ENCODE measurements at regions not wholly inside any gene's neighbourhood (a gene's known extent, or its start where the extent isn't known, plus 50 kb on each side); places are given as distances from the start of the nearest gene placed in this dataset.

DNA sequence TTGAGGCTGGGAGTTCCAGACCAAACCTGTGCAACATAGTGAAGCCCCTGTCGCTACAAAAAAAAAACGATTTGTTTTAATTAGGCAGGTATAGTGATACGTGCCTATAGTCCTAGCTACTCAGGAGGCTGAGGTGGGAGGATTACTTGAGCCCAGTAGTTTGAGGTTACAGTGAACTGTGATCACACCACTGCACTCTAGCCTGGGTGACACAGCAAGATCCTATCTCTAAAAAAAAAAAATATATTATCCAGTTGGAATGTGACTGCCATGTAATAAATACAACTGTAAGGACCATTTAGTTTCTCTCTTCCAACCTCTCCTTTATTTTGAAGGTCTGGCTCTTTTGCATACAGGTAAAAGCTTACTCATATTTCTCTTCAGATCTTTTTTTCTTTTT, 571.5 kb downstream of the UTRN start:
- H3K4me3 ChIP-seq, result no peak overlapping the region
- H3K4me1 ChIP-seq (replicated peaks), result no peaks in the 10 kb centered on the region
- H3K27ac ChIP-seq, result no peak overlapping the region
- DNase-seq (ENCODE audit: low read depth in 1 of 2, low spot score in 2 of 2), result no peak
- H3K27me3 ChIP-seq (replicated peaks), result no peaks in the 10 kb centered on the region
- no peaks in the 10 kb centered on the region for H3K9me3 ChIP-seq (replicated peaks)
- 0 out of 2 replicates have a peak, but pooled peaks cover 4% of the 10 kb centered on the region for H3K36me3 ChIP-seq

DNA sequence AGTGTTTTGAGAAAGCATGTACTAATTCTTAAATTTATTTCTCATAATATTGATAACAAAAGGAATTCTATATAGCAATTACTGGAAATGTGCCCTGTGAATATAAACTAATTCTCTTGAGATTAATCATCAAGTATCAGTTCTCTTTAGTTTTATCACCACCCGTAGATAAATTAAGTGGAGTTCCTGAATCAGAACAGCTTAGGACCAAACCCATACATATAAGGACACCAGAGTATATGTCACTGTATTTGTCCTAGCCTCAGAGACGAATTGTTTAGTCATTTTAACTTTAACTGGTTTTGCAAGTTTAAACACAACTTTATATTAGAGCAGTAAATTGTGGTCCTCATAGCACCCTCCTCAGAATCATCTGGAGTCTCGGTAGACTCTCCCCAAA, 572.0 kb downstream of the UTRN start:
- H3K27me3 ChIP-seq (replicated peaks), result no peaks in the 10 kb centered on the region
- no peak overlapping the region for H3K27ac ChIP-seq
- H3K9me3 ChIP-seq (replicated peaks), result no peaks in the 10 kb centered on the region
- no peaks in the 10 kb centered on the region for H3K4me1 ChIP-seq (replicated peaks)
- no peak overlapping the region for H3K4me3 ChIP-seq
- 0 out of 2 replicates have a peak, but pooled peaks cover 4% of the 10 kb centered on the region for H3K36me3 ChIP-seq
- DNase-seq (ENCODE audit: low read depth in 1 of 2, low spot score in 2 of 2), result no peak

DNA sequence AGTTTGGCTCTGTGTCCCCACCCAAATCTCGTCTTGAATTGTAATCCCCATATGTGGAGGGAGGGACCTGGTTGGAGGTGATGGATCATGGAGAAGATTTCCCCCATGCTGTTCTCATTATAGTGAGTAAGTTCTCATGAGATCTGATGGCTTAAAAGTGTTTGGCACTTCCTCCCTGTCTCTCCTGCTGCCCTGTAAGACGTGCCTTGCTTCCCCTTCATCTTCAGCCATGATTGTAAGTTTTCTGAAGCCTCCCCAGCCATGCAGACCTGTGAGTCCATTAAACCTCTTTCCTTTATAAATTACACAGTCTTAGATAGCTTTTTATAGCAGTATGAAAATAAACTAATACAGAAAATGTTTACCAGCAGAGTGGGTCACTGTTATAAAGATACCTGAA, 577.6 kb downstream of the UTRN start:
- H3K9me3 ChIP-seq (replicated peaks), result 0 out of 2 replicates have a peak, but pooled peaks cover 5% of the 10 kb centered on the region
- no peak overlapping the region for H3K27ac ChIP-seq
- H3K36me3 ChIP-seq, result no peaks in the 10 kb centered on the region
- H3K4me1 ChIP-seq (replicated peaks), result no peaks in the 10 kb centered on the region
- H3K27me3 ChIP-seq (replicated peaks), result no peaks in the 10 kb centered on the region
- DNase-seq (ENCODE audit: low read depth in 1 of 2, low spot score in 2 of 2), result no peak
- no peak overlapping the region for H3K4me3 ChIP-seq

DNA sequence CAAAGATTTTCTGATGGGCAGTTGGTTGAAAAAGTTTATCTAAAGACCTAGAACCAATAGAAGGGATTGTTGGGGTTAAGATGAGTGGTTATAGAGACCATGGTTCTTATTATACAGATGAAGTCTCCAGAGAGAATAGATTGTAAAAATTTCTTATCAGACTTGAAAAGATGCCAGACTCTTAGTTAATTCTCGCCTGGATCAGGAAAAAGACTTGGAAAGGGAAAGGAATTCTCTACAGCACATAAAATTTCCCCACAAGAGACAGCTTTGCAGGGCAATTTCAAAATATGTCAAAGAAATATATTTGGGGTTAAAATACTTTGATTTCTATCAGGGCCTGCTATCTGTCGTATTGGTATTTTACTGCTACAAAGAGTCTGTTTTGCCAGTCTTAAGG, 582.6 kb downstream of the UTRN start:
- Histone ChIP-seq H3K9me3 (replicated peaks) (0 out of 2 replicates have a peak, but pooled peaks cover 5% of the 10 kb centered on the region), H3K27me3 (replicated peaks) (no peaks in the 10 kb centered on the region), H3K36me3 (no peaks in the 10 kb centered on the region), H3K27ac (no peak overlapping the region), H3K4me1 (replicated peaks) (no peaks in the 10 kb centered on the region), H3K4me3 (no peak overlapping the region)
- DNase-seq (ENCODE audit: low read depth in 1 of 2, low spot score in 2 of 2), result no peak

DNA sequence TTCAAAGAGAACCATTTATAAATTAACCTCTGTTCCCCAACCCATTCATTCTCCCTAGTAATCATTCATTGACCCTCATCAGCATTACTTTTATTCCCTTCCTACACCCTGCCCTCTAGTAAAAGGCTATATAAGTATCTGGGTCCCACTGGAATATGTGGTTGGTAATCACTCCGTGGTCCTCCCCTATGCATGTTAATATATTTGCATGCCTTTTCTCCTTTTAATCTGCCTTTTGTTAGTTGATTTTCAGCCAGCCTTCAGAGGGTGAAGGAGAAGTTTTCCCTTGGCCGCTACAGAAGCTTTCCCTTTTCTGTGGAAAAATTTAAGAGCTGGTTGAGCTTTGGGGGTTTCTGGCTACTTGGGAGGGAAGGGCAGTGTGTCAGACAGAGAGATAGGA, 585.6 kb downstream of the UTRN start:
- H3K4me3 ChIP-seq, result no peak overlapping the region
- no peaks in the 10 kb centered on the region for H3K27me3 ChIP-seq (replicated peaks)
- no peaks in the 10 kb centered on the region for H3K4me1 ChIP-seq (replicated peaks)
- H3K27ac ChIP-seq, result no peak overlapping the region
- H3K9me3 ChIP-seq (replicated peaks), result no peaks in the 10 kb centered on the region
- no peak for DNase-seq (ENCODE audit: low read depth in 1 of 2, low spot score in 2 of 2)
- no peaks in the 10 kb centered on the region for H3K36me3 ChIP-seq

DNA sequence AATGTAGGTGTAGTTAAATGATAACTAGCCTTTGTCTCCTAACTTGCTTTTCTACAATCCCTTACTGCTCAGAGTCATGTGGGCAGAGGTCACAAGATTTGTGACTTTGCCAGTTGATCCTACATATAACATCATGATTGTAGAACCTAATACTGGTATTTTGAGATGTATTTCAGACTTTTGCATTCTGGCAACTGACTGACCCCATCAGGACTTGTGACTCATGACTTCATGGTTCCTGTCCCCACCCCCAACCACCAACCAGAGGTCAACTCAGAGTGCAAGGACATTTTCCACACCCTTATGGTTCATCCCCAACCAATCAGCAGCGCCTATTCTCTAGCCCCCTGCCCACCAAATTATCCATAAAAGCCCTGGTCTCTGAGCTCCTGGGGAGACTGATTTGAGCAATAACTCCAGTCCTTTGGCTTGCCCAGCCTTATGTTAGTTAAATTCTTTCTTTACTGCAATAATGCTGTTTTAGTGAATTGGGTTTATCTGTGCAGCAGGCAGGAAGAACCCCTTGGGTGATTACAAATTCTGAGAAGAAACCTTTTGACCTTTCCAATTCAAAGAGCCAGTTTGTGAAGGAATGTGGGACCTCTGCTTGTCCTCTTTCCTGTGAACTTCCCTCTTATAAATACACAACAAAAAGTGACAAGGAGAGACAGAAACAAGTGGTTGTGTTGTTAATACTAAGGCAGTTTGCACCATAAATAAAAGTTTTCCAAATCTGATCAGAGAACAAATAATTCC, 588.7 kb downstream of the UTRN start:
- Histone ChIP-seq H3K4me1 (replicated peaks) (no peaks in the 10 kb centered on the region), H3K36me3 (no peaks in the 10 kb centered on the region), H3K27me3 (replicated peaks) (no peaks in the 10 kb centered on the region), H3K4me3 (no peak overlapping the region), H3K9me3 (replicated peaks) (no peaks in the 10 kb centered on the region; the same call in 1 of the 2 replicates), H3K27ac (no peak overlapping the region)
- DNase-seq (ENCODE audit: low read depth in 1 of 2, low spot score in 2 of 2), result no peak

DNA sequence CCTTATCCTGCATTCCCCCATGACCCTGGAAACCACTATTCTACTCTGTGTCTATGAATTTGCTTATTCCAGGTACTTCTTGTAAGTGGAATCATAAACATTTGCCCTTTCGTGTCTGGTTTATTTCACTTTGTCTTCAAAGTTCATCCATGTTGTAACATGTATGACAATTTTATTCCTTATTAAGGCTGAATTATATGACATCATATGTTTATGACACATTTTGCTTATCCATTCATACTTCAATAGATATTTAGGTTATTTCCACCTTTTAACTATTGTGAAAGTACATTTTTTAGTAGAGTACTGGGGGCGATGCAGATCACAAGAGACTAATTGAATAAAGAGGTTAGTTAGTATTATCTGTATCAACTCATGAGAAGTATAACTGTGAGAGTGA, 591.6 kb downstream of the UTRN start:
- no peak for DNase-seq (ENCODE audit: low read depth in 1 of 2, low spot score in 2 of 2)
- no peaks in the 10 kb centered on the region for H3K4me1 ChIP-seq (replicated peaks)
- H3K27me3 ChIP-seq (replicated peaks), result no peaks in the 10 kb centered on the region
- no peak overlapping the region for H3K27ac ChIP-seq
- no peak overlapping the region for H3K4me3 ChIP-seq
- no peaks in the 10 kb centered on the region for H3K36me3 ChIP-seq
- peaks cover 3% of the 10 kb centered on the region; the same call in 1 of the 2 replicates for H3K9me3 ChIP-seq (replicated peaks)

DNA sequence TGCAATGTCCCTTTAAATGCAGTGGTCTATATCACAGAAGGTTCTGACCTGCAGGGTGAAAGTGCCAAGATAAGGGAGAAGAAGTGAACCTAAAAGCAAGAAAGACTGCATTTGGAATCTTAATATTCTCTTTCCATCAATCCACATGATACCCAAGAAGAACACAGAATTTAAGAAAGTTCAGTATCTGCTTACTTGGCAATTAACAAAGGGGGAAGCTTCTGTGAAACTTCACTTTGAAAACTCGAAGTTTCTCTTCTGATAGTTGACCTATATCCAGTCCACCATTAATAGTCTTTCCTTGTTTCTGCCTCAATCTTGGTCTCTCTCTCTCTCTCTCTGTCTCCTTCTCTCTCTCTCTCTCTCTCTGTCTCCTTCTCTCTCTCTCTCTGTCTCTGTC, 592.0 kb downstream of the UTRN start:
- no peaks in the 10 kb centered on the region for H3K36me3 ChIP-seq
- H3K4me3 ChIP-seq, result no peak overlapping the region
- peaks cover 3% of the 10 kb centered on the region; the same call in 1 of the 2 replicates for H3K9me3 ChIP-seq (replicated peaks)
- no peaks in the 10 kb centered on the region for H3K4me1 ChIP-seq (replicated peaks)
- no peak overlapping the region for H3K27ac ChIP-seq
- no peak for DNase-seq (ENCODE audit: low read depth in 1 of 2, low spot score in 2 of 2)
- H3K27me3 ChIP-seq (replicated peaks), result no peaks in the 10 kb centered on the region

DNA sequence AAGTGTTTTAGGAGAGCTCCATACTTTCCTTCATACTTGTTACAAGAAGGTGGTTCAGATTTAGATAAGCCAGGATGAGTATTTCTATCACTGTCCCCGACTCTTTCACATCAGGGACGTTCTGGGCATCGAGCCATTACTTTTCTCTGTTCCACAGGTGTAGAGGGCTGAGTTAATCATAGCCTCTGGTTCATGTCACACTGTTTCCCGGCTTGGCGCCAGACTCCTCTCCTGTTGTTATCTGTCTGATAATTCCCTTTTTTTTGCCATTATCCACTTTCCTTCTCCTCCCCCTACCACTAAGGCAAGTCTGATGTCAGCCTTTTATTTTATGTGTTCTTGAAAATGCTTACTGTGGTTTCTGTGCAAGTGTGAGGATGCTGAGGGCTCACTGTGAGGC, 593.4 kb downstream of the UTRN start:
- Histone ChIP-seq H3K4me3 (no peak overlapping the region), H3K4me1 (replicated peaks) (no peaks in the 10 kb centered on the region), H3K27me3 (replicated peaks) (no peaks in the 10 kb centered on the region), H3K27ac (no peak overlapping the region), H3K36me3 (no peaks in the 10 kb centered on the region), H3K9me3 (replicated peaks) (peaks cover 3% of the 10 kb centered on the region; the same call in 1 of the 2 replicates)
- no peak for DNase-seq (ENCODE audit: low read depth in 1 of 2, low spot score in 2 of 2)

DNA sequence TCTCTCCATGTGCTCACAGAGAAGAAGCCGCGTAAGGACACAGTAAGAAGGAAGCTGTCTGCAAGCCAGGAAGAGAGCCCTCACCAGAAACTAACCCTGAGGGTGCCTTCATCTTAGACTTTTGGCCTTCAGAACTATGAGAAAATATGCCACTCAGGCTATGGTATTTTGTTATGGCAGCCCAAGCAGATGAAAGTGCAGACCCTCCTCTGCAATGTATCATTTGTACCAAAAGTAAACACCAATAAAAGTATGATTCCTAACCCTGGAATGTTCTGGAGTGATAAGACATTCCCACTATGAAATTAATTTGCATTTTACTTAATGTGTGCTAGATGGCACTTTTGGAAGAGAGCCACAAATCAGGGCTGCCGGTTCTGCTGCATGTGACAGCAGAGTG, 594.3 kb downstream of the UTRN start:
- Histone ChIP-seq H3K27me3 (replicated peaks) (no peaks in the 10 kb centered on the region), H3K4me1 (replicated peaks) (no peaks in the 10 kb centered on the region), H3K4me3 (no peak overlapping the region), H3K27ac (no peak overlapping the region), H3K9me3 (replicated peaks) (peaks cover 3% of the 10 kb centered on the region; the same call in 1 of the 2 replicates), H3K36me3 (no peaks in the 10 kb centered on the region)
- DNase-seq (ENCODE audit: low read depth in 1 of 2, low spot score in 2 of 2), result no peak

DNA sequence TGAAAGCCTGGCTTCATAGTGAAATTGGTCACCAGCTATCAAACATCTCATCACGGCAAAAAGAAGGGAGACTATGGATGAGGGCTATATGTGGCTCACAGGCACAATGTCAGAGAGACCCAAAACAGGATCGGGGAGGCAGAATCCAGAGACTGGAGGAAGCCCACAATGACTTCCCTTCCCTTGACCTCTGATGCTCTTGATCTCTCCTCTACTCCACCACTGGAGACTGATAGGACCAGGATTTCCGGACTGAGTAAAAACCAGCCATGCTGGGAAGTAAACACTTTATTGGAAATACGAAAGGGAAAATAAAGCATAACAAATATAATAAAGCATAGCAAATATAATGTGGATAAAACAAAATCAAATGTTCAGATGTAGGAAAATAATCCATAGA, 597.3 kb downstream of the UTRN start:
- Histone ChIP-seq H3K36me3 (no peaks in the 10 kb centered on the region), H3K4me1 (replicated peaks) (no peaks in the 10 kb centered on the region), H3K27ac (no peak overlapping the region), H3K27me3 (replicated peaks) (no peaks in the 10 kb centered on the region), H3K4me3 (no peak overlapping the region), H3K9me3 (replicated peaks) (peaks cover 3% of the 10 kb centered on the region; the same call in 1 of the 2 replicates)
- no peak for DNase-seq (ENCODE audit: low read depth in 1 of 2, low spot score in 2 of 2)

DNA sequence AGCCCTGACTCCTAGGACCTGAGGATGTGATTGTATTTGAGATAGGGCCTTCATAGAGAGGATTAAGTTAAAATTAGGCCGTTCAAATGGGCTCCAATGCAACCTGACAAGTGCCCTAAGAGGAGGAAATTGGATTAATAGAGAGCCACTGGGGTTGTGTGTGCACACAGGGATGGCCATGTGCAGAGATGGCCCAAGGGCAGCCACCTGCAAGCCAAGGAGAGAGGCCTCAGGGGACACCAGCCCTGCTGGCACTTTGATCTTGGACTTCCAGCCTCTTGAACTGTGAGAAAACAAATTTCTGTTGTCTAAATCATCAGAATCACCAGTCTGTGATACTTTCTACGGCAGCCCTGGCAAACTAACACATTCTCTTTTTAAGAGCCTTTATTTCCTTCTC, 598.8 kb downstream of the UTRN start:
- Histone ChIP-seq H3K9me3 (replicated peaks) (0 out of 2 replicates have a peak, but pooled peaks cover 3% of the 10 kb centered on the region), H3K27me3 (replicated peaks) (no peaks in the 10 kb centered on the region), H3K27ac (no peak overlapping the region), H3K4me1 (replicated peaks) (no peaks in the 10 kb centered on the region), H3K36me3 (no peaks in the 10 kb centered on the region), H3K4me3 (no peak overlapping the region)
- DNase-seq (ENCODE audit: low read depth in 1 of 2, low spot score in 2 of 2), result no peak

DNA sequence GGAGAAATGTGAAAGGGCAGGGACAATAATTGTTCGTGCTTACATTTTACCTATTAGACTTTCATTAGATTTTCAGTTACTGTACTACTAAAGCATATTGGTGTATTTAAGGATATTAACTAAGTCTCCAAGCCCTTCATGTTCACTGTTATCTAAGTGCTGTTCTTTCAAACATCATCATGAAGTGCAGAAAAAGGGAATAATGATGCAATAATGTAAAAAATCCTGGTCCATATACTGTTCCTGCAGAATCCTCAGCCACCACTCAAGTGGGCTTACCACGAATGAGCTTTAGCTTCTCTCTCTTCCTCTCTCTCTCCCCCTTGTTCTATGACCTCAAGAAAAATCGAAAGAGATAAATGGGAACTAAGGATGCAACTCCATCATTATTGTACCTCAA, 600.7 kb downstream of the UTRN start:
- Histone ChIP-seq H3K27me3 (replicated peaks) (no peaks in the 10 kb centered on the region), H3K27ac (no peak overlapping the region), H3K4me3 (no peak overlapping the region), H3K9me3 (replicated peaks) (no peaks in the 10 kb centered on the region), H3K4me1 (replicated peaks) (no peaks in the 10 kb centered on the region), H3K36me3 (no peaks in the 10 kb centered on the region)
- no peak for DNase-seq (ENCODE audit: low read depth in 1 of 2, low spot score in 2 of 2)

DNA sequence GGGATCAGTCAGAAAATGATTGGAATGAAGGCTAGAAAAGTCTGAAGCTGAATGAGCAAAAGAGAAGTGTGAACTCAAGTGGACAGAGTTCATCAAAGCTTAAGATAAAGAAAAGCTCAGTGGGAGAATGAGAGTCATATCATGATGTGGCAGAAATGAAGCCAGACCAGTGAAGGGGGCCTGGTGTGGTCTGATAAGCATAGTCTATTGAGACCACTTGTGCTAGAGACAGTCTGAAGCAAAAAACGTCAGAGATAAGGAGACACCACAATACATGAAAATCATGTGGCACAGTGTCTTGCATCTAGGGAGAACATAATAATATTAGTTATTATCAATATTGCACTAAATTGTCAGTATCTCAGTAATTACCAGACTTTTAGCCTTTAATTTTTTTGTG, 601.5 kb downstream of the UTRN start:
- Histone ChIP-seq H3K27me3 (replicated peaks) (no peaks in the 10 kb centered on the region), H3K36me3 (no peaks in the 10 kb centered on the region), H3K9me3 (replicated peaks) (no peaks in the 10 kb centered on the region), H3K4me1 (replicated peaks) (no peaks in the 10 kb centered on the region), H3K27ac (no peak overlapping the region), H3K4me3 (no peak overlapping the region)
- no peak for DNase-seq (ENCODE audit: low read depth in 1 of 2, low spot score in 2 of 2)

DNA sequence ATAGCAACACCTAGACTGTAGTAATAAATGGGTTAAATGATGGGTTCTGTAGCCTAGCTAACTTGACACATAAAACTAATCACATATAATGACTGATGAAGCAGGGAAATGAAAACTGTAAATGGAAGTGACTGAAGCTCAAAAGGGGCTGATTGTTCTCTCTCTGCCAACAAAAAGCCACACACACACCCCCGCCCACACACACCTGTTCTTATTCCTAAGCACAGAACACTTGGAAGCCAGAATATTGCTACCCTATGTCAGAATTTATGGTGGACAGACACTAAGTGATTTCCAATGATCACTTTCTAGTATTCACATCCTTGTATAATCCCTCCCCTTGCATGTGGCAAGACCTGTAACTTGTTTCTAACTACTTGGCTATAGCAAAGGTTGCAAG, 603.5 kb downstream of the UTRN start:
- no peak for DNase-seq (ENCODE audit: low read depth in 1 of 2, low spot score in 2 of 2)
- Histone ChIP-seq H3K27ac (no peak overlapping the region), H3K36me3 (no peaks in the 10 kb centered on the region), H3K9me3 (replicated peaks) (no peaks in the 10 kb centered on the region), H3K27me3 (replicated peaks) (no peaks in the 10 kb centered on the region), H3K4me3 (no peak overlapping the region), H3K4me1 (replicated peaks) (peaks cover 4% of the 10 kb centered on the region)

Measured in SJSA1 (cell line).